ENCODE measurements at regions not wholly inside any gene's neighbourhood (a gene's known extent, or its start where the extent isn't known, plus 50 kb on each side); places are given as distances from the start of the nearest gene placed in this dataset.

DNA sequence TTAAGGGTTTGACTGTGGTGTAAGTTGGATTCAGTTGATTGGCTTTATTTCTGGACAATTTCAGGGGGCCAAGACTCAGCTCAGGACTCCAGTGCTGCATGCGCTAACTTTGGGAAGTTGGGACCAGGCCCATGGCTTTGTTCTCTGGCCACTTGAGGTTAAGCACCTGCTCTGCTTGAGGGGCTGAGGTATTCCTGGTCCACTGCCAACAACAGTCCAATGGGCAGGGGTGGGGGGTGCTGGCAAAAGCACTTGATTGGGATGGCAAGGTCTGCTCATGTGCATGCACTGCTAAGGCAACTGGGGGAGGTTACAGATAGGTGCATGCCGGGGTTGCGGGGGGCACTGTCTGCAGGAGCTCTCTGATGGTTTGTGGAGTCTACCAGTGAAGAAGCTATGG is 52.6 kb upstream of the ASB17 start:
- Histone ChIP-seq H3K4me1 (no peaks in the 10 kb centered on the region), H3K27ac (no peak overlapping the region), H3K27me3 (no peaks in the 10 kb centered on the region), H3K36me3 (no peaks in the 10 kb centered on the region), H3K9me3 (peaks cover 0 to 2% (median 0%) of the 10 kb centered on the region in 4 donors), H3K4me3 (no peak overlapping the region)
- intact Hi-C loops (cut with DNase I): no loop called here
- WGBS, 2 donors: 65 to 67% methylated on average over 3 of the region's 3 CpGs
- TF ChIP-seq POLR2A (IDR thresholded peaks at IDR 0.05) (no peak), POLR2AphosphoS5 (IDR thresholded peaks at IDR 0.05) (no peak), EP300 (IDR thresholded peaks at IDR 0.05) (no peak)
- TF ChIP-seq, protein P1, sequence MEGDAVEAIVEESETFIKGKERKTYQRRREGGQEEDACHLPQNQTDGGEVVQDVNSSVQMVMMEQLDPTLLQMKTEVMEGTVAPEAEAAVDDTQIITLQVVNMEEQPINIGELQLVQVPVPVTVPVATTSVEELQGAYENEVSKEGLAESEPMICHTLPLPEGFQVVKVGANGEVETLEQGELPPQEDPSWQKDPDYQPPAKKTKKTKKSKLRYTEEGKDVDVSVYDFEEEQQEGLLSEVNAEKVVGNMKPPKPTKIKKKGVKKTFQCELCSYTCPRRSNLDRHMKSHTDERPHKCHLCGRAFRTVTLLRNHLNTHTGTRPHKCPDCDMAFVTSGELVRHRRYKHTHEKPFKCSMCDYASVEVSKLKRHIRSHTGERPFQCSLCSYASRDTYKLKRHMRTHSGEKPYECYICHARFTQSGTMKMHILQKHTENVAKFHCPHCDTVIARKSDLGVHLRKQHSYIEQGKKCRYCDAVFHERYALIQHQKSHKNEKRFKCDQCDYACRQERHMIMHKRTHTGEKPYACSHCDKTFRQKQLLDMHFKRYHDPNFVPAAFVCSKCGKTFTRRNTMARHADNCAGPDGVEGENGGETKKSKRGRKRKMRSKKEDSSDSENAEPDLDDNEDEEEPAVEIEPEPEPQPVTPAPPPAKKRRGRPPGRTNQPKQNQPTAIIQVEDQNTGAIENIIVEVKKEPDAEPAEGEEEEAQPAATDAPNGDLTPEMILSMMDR (IDR thresholded peaks at IDR 0.05): no peak
- no peak for DNase-seq

DNA sequence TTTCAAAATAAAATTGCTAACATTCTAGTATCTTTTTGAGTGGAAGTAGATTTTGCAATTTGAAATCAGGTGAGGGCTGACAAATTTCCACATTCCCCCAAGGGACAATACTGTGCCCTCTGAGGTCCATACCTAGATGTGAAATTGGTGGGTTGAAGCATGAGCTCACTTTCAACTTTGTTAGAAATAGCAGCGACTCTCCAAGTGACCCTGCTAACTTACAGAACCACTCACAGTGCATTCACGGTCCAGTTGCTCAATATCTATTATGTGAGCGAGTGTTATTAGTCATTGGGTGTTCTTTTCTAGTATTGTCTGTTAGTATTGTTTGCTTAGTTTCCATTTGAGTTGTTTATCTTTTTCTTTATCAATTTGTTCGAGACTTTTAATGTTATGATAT is 53.6 kb upstream of the ASB17 start:
- Histone ChIP-seq H3K27me3 (no peaks in the 10 kb centered on the region), H3K4me1 (no peaks in the 10 kb centered on the region), H3K36me3 (no peaks in the 10 kb centered on the region), H3K4me3 (no peak overlapping the region), H3K9me3 (peaks cover 0 to 2% (median 0%) of the 10 kb centered on the region in 4 donors), H3K27ac (no peak overlapping the region)
- no peak for DNase-seq
- TF ChIP-seq POLR2A (IDR thresholded peaks at IDR 0.05) (no peak), POLR2AphosphoS5 (IDR thresholded peaks at IDR 0.05) (no peak), EP300 (IDR thresholded peaks at IDR 0.05) (no peak)
- TF ChIP-seq, protein P1 (IDR thresholded peaks at IDR 0.05): no peak
- WGBS, 2 donors: 66 to 80% methylated on average over 4 of the region's 4 CpGs
- intact Hi-C loops (cut with DNase I): no loop called here

DNA sequence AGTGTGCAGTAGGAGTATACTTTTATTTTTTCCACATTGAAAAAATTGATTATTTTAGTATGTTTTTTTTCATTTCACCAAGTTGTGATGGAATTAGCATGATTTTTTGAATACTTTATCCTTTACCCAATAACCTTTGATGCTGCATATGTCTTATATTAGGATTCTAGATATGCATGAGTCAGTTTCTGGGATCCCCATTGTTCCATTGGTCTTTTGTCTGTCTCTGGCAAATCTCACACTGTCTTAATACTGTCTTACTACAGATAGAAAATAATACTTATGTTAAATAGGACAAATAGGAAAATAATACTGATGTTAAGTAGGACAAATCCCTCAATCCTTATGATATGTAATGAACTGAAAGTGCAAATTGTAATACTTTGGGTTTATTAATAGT is 54.3 kb upstream of the ASB17 start:
- Histone ChIP-seq H3K27me3 (no peaks in the 10 kb centered on the region), H3K4me1 (no peaks in the 10 kb centered on the region), H3K36me3 (no peaks in the 10 kb centered on the region), H3K27ac (no peak overlapping the region), H3K9me3 (peaks cover 0 to 2% (median 0%) of the 10 kb centered on the region in 4 donors), H3K4me3 (no peak overlapping the region)
- intact Hi-C loops (cut with DNase I): no loop called here
- no peak for DNase-seq
- no peak for TF ChIP-seq POLR2A (IDR thresholded peaks at IDR 0.05)
- TF ChIP-seq POLR2AphosphoS5 (IDR thresholded peaks at IDR 0.05): no peak
- TF ChIP-seq EP300 (IDR thresholded peaks at IDR 0.05): no peak
- TF ChIP-seq, protein P1 (IDR thresholded peaks at IDR 0.05): no peak

DNA sequence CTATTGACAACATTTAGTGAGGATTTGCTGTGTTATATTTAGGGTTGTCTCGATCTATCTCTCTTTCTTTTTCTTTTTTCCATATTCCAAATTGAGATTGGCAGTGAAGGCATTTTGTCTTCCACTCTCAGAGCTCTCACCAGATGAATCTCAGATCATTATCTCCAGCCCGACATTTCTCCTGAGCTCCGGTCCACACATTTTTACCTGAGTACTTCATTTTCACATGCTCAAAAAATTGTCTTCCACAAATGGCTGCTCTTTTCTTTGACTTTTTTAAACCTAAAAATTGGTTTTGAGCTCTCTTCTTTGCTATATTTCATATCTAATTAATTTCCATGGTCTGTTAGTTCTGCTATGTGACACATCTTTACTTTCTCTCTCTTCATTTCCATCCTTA is 56.9 kb upstream of the ASB17 start:
- WGBS, 2 donors: 85 to 86% methylated on average over 3 of the region's 3 CpGs
- TF ChIP-seq POLR2AphosphoS5 (IDR thresholded peaks at IDR 0.05) (no peak), POLR2A (IDR thresholded peaks at IDR 0.05) (no peak), EP300 (IDR thresholded peaks at IDR 0.05) (no peak)
- TF ChIP-seq, protein P1 (IDR thresholded peaks at IDR 0.05): no peak
- intact Hi-C loops (cut with DNase I): no loop called here

DNA sequence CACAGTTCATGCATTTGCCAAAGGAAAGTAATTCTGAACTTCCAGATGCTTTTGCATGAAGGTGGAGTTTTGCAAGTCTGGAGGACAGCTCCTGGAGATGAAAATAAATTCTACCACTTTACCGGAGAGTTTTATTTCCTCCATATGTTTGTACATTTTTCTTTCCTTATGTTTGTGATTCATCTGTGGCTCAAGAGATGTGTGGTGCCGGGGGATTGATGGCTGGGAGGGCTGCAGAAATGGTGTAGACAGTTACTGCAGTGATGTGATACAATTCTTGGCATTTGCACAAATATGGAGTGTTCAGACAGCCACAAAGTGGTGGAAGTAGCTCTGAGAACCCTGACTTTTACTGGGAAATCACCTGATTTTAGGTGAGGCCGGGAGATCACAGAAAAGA is 58.5 kb upstream of the ASB17 start:
- DNase-seq: no peak
- 55 to 71% methylated on average over 3 of the region's 3 CpGs for WGBS, 2 donors
- Histone ChIP-seq H3K9me3 (no peaks in the 10 kb centered on the region), H3K27me3 (no peaks in the 10 kb centered on the region), H3K4me1 (no peaks in the 10 kb centered on the region), H3K27ac (no peak overlapping the region), H3K36me3 (no peaks in the 10 kb centered on the region), H3K4me3 (no peak overlapping the region)
- TF ChIP-seq, protein P1 (IDR thresholded peaks at IDR 0.05): no peak
- no peak for TF ChIP-seq EP300 (IDR thresholded peaks at IDR 0.05)
- no peak for TF ChIP-seq POLR2AphosphoS5 (IDR thresholded peaks at IDR 0.05)
- TF ChIP-seq POLR2A (IDR thresholded peaks at IDR 0.05): no peak
- intact Hi-C loops (cut with DNase I): loop anchor here (5.0 kb wide), 2 partner anchors 162 to 1152 kb away; no protein-coding TSS in a partner anchor

More for the DNA sequence above, 56.9 kb upstream of the ASB17 start:
- Histone ChIP-seq H3K9me3 (no peaks in the 10 kb centered on the region), H3K4me1 (no peaks in the 10 kb centered on the region), H3K27ac (no peak overlapping the region), H3K27me3 (no peaks in the 10 kb centered on the region), H3K4me3 (no peak overlapping the region), H3K36me3 (no peaks in the 10 kb centered on the region)
- DNase-seq: no peak

Measured in sigmoid colon (tissue), 6 donors.